ENCODE measurements at regions not wholly inside any gene's neighbourhood (a gene's known extent, or its start where the extent isn't known, plus 50 kb on each side); places are given as distances from the start of the nearest gene placed in this dataset.

- TF ChIP-seq CTCF (IDR thresholded peaks at IDR 0.05; ENCODE audit: low read depth, low read length) (no peak), EZH2phosphoT487 (IDR thresholded peaks at IDR 0.05; ENCODE audit: low read depth) (no peak)
Measured at GRCh38 chr4:127417885-127418535, 214.7 kb upstream of the INTU start.
